Epithelial cell of esophagus (primary cell): ENCODE measurements at regions not wholly inside any gene's neighbourhood (a gene's known extent, or its start where the extent isn't known, plus 50 kb on each side); places are given as distances from the start of the nearest gene placed in this dataset.
"Not testable (repeated sequence)": the region's sequence is repeated elsewhere in the genome, so short reads cannot be mapped to it uniquely, and the experiment has no call there.

Experiments used
- DNase-seq: peaks from one replicate; pipeline ENCODE4 v3.0.0; 2010; ENCODE audit warnings: low read depth
- H3K4me3 ChIP-seq: 2 replicates; pipeline ENCODE4 v1.5.1; 2011; ENCODE audit warnings: mild to moderate bottlenecking, low read length, control low read depth
- TF ChIP-seq, protein P1 (sequence below): IDR thresholded peaks from 2 replicates; pipeline ENCODE4 v1.5.1; 2011; ENCODE audit warnings: low read depth, mild to moderate bottlenecking, low read length, control low read depth, inconsistent platforms; ENCODE audit not compliant: insufficient read depth; ENCODE audit errors: missing control alignments

GRCh38 chr16:16938009-16938408 is 532.8 kb downstream of the XYLT1 start:
- no peak overlapping the region for H3K4me3 ChIP-seq
- DNase-seq = no peak
- TF ChIP-seq, protein P1, sequence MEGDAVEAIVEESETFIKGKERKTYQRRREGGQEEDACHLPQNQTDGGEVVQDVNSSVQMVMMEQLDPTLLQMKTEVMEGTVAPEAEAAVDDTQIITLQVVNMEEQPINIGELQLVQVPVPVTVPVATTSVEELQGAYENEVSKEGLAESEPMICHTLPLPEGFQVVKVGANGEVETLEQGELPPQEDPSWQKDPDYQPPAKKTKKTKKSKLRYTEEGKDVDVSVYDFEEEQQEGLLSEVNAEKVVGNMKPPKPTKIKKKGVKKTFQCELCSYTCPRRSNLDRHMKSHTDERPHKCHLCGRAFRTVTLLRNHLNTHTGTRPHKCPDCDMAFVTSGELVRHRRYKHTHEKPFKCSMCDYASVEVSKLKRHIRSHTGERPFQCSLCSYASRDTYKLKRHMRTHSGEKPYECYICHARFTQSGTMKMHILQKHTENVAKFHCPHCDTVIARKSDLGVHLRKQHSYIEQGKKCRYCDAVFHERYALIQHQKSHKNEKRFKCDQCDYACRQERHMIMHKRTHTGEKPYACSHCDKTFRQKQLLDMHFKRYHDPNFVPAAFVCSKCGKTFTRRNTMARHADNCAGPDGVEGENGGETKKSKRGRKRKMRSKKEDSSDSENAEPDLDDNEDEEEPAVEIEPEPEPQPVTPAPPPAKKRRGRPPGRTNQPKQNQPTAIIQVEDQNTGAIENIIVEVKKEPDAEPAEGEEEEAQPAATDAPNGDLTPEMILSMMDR = no peak

GRCh38 chr16:16938980-16939379 is 531.8 kb downstream of the XYLT1 start:
- H3K4me3 ChIP-seq = no peak overlapping the region
- no peak for DNase-seq
- TF ChIP-seq, protein P1 = no peak

- no peak for DNase-seq
- H3K4me3 ChIP-seq = no peak overlapping the region
- TF ChIP-seq, protein P1 = no peak
Measured at GRCh38 chr16:16940351-16940750, 530.4 kb downstream of the XYLT1 start.

DNA sequence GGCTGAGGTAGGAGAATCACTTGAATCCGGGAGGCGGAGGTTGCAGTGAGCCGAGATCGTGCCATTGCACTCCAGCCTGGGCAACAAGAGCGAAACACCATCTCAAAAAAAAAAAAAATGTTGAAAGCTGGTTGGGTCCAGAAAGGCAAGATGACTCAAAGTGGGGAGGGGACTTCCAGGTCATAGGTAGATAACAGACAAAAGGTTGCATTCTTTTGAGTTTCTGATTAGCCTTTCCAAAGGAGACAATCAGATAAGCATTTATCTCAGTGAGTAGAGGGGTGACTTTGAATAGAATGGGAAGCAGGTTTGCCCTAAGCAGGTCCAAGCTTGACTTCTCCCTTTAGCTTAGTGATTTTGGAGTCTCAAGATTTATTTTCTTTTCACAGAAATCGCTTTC is 527.9 kb downstream of the XYLT1 start:
- not testable (repeated sequence) for DNase-seq, H3K4me3 ChIP-seq

DNA sequence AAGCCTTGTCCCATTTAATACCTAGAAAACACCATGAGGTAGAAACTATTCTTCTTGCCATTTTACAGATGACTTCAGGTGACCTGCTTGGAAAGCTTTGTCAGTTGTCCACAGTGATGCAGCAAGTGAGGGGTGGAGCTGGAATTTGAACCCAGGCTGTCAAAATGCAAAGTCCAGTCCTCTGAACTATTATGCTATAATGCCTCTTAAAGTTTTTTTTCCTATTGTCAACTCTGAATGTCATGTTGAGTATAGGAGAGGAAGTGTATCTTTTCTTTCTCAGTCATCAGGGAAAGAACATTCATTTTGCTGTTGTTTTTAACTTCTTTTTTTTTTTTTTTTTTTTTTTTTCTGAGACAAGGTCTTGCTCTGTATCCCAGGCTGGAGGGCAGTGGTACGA is 525.6 kb downstream of the XYLT1 start:
- no peak for DNase-seq
- TF ChIP-seq, protein P1 = no peak
- no peak overlapping the region for H3K4me3 ChIP-seq

DNA sequence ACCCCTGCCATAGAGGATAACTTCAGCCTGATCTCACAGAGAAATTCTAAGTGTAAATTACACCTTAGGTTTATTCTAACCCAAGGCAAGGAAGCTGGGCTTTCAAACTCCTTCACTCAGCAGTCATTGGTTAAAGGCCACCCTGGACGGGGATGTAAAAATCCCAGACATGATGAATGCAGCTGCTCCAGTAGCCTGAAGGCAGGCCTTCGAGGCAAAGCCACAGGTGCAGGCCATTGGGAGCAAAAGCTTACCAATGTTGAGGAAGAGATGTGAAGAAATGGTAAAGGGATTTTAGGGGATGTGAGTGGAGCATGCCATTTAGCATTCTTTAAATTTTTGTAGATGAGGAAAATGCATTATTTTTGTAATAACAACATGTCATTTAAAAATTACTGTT is 514.4 kb downstream of the XYLT1 start:
- H3K4me3 ChIP-seq = no peak overlapping the region
- no peak for DNase-seq
- TF ChIP-seq, protein P1 = no peak

- H3K4me3 ChIP-seq = no peak overlapping the region
- TF ChIP-seq, protein P1 = no peak
- no peak for DNase-seq
Measured at GRCh38 chr16:16960785-16961184, 510.0 kb downstream of the XYLT1 start.

DNA sequence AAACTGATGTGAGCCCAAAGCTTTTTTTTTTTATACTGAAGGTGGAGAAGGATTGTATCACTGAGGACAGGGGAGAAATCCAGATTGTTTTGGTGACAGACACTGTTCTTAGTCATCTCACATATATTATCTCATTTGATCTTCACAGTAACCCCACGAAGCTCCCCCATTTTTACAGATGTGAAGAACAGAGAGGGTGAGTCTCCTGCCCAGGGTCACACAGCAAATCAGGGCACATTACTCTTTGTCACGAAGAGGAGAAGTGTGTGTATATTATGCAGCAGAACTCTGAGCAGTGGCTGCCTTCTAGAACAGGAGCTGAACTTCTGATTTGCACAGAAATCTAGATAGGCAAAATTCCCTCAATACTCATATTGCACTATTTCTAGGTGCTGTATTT is 504.3 kb downstream of the XYLT1 start:
- H3K4me3 ChIP-seq = no peak overlapping the region
- TF ChIP-seq, protein P1 = no peak
- no peak for DNase-seq
